Amygdala (tissue), 56 donors: ENCODE measurements at regions not wholly inside any gene's neighbourhood (a gene's known extent, or its start where the extent isn't known, plus 50 kb on each side); places are given as distances from the start of the nearest gene placed in this dataset.
"Not testable (repeated sequence)": the region's sequence is repeated elsewhere in the genome, so short reads cannot be mapped to it uniquely, and the experiment has no call there.

Experiments used
- DNase-seq, 56 donors: peaks; one replicate each; lab custom pipeline; 2025; lab: John Stamatoyannopoulos, UW

- no peak for DNase-seq
These were observed 280.5 kb downstream of the TLL1 start for GRCh38 chr4:166153548-166153947.

- DNase-seq = no peak
These were observed 289.3 kb downstream of the TLL1 start for GRCh38 chr4:166162327-166162726.

GRCh38 chr4:166165829-166166420 is 292.9 kb downstream of the TLL1 start:
- DNase-seq = peak in 8 of 56 donors; percentile 0 to 66 (median 8)

- peak in 2 of 56 donors; percentile 0 to 4 for DNase-seq
These were observed 296.1 kb downstream of the TLL1 start for GRCh38 chr4:166169111-166169510.

- DNase-seq = no peak
These were observed 299.6 kb downstream of the TLL1 start for GRCh38 chr4:166172619-166173018.

- no peak for DNase-seq
These were observed 301.9 kb downstream of the TLL1 start for GRCh38 chr4:166174717-166175490.

- DNase-seq = no peak
These were observed 309.1 kb downstream of the TLL1 start for GRCh38 chr4:166182145-166182544.

GRCh38 chr4:166195101-166195500 is 322.1 kb downstream of the TLL1 start:
- DNase-seq = no peak

- no peak for DNase-seq
These were observed 324.1 kb downstream of the TLL1 start for GRCh38 chr4:166197166-166197565.

GRCh38 chr4:166198041-166198440 is 325.0 kb downstream of the TLL1 start:
- DNase-seq = no peak

GRCh38 chr4:166198516-166199310 is 325.7 kb downstream of the TLL1 start:
- no peak for DNase-seq

- DNase-seq = no peak
These were observed 330.0 kb downstream of the TLL1 start for GRCh38 chr4:166202991-166203390.

- not testable (repeated sequence) for DNase-seq
These were observed 339.3 kb downstream of the TLL1 start for GRCh38 chr4:166212326-166212725.

- no peak for DNase-seq
These were observed 349.2 kb downstream of the TLL1 start for GRCh38 chr4:166222271-166222670.

- DNase-seq = no peak
These were observed 355.1 kb downstream of the TLL1 start for GRCh38 chr4:166228112-166228511.

- DNase-seq = no peak
These were observed 356.8 kb downstream of the TLL1 start for GRCh38 chr4:166229799-166230198.

GRCh38 chr4:166230841-166231240 is 357.8 kb downstream of the TLL1 start:
- DNase-seq = no peak

- no peak for DNase-seq
These were observed 366.3 kb downstream of the TLL1 start for GRCh38 chr4:166239354-166239753.

- no peak for DNase-seq
These were observed 379.7 kb downstream of the TLL1 start for GRCh38 chr4:166252487-166253402.

GRCh38 chr4:166257276-166257675 is 384.2 kb downstream of the TLL1 start:
- no peak for DNase-seq
